HCT116 (cell line): ENCODE measurements at regions not wholly inside any gene's neighbourhood (a gene's known extent, or its start where the extent isn't known, plus 50 kb on each side); places are given as distances from the start of the nearest gene placed in this dataset.

Source experiments
- ATAC-seq: fragments of 200-7000 bp; cut with Tn5 transposase; 2 replicates; pipeline ENCODE4 v1.9.1; 2020; ENCODE audit warnings: mild to moderate bottlenecking, moderate library complexity
- BruUV-seq: library from RNA; stranded (reverse); fragments of 400-500 nt; replicated peaks from 2 replicates; lab custom pipeline; 2021; lab: Mats Ljungman, UMichigan
- CTCF ChIA-PET: fragments of 300-600 bp; sonication (Branson Sonifier 250); formaldehyde crosslinking; loops from one replicate; lab custom pipeline; 2021; ENCODE audit warnings: antibody characterized with exemption; lab: Charles Lee
- POLR2A ChIA-PET: fragments of 300-600, 350-600 bp; sonication (Branson Sonifier 250); formaldehyde crosslinking; loops from one replicate; lab custom pipeline; 2021; ENCODE audit warnings: antibody characterized with exemption; lab: Charles Lee
- RAD21 ChIA-PET, 2 experiments: fragments of 300-600 bp; sonication (Branson Sonifier 250); formaldehyde crosslinking; loops; one replicate each; lab custom pipeline; 2023; ENCODE audit warnings: low total read pairs in 2 of 2; ENCODE audit not compliant: uncharacterized antibody in 2 of 2, unreplicated experiment in 2 of 2, low non-redundant PET in 1 of 2; lab: Charles Lee
- DNase-seq: peaks from one replicate; pipeline ENCODE4 v3.0.0-alpha.2; 2010; ENCODE audit warnings: low read depth, low spot score
- H2AFZ ChIP-seq: fragments of 200-600 bp; shearing (Covaris generic), sonication (generic); 2 replicates; pipeline ENCODE4 v1.6.1; 2017; ENCODE audit warnings: low read depth, mixed run types, mixed read lengths, antibody characterized with exemption, low read length; ENCODE audit not compliant: poor library complexity, severe bottlenecking
- H3K27ac ChIP-seq: 2 replicates; pipeline ENCODE4 v1.5.1; 2012; ENCODE audit warnings: low read depth, low read length
- H3K27me3 ChIP-seq: fragments of 200-600 bp; sonication (generic); 2 replicates; pipeline ENCODE4 v1.6.1; 2016; ENCODE audit warnings: mixed run types, low read length, mixed read lengths; ENCODE audit not compliant: insufficient read depth
- H3K36me3 ChIP-seq, 2 experiments: fragments of 200-500 bp in 1 of 2; fragments of 200-600 bp in 1 of 2; sonication (Bioruptor generic) in 1 of 2; sonication (generic) in 1 of 2; 2 replicates each; pipeline versions ENCODE4 v1.5.1 to v1.6.1; 2014 to 2016; ENCODE audit warnings: low read length in 2 of 2, inconsistent platforms in 1 of 2, mixed read lengths in 1 of 2, mixed run types in 1 of 2; ENCODE audit not compliant: insufficient read depth in 2 of 2, control insufficient read depth in 1 of 2
- H3K4me1 ChIP-seq, 2 experiments: fragments of 200-600 bp in 1 of 2; sonication (generic) in 1 of 2; 2 replicates each; pipeline versions ENCODE4 v1.5.1 to v1.6.1; 2012 to 2017; ENCODE audit warnings: low read length in 2 of 2, inconsistent platforms in 1 of 2, mild to moderate bottlenecking in 1 of 2, mixed read lengths in 1 of 2, mixed run types in 1 of 2, moderate library complexity in 1 of 2; ENCODE audit not compliant: insufficient read depth in 2 of 2, control insufficient read depth in 1 of 2
- H3K4me2 ChIP-seq: fragments of 200-600 bp; sonication (generic); 2 replicates; pipeline ENCODE4 v1.6.1; 2017; ENCODE audit warnings: mixed run types, low read length, mixed read lengths
- H3K4me3 ChIP-seq, 2 experiments: fragments of 200-600 bp in 1 of 2; sonication (generic) in 1 of 2; replicated peaks in 1 of 2; 2 replicates each; pipeline ENCODE4 v1.5.1; 2011 to 2016; ENCODE audit warnings: low read length in 2 of 2, control low read depth in 1 of 2, low read depth in 1 of 2, mild to moderate bottlenecking in 1 of 2, mixed read lengths in 1 of 2, mixed run types in 1 of 2
- H3K79me2 ChIP-seq: fragments of 200-600 bp; sonication (generic); 2 replicates; pipeline ENCODE4 v1.6.1; 2017; ENCODE audit warnings: mild to moderate bottlenecking, mixed run types, low read length, moderate library complexity, mixed read lengths; ENCODE audit not compliant: insufficient read depth
- H3K9ac ChIP-seq: fragments of 200-600 bp; sonication (generic); 2 replicates; pipeline ENCODE4 v1.6.1; 2016; ENCODE audit warnings: low read length, mixed read lengths
- H3K9me2 ChIP-seq: fragments of 200-600 bp; sonication (generic), shearing (Covaris generic); 2 replicates; pipeline ENCODE4 v1.6.1; 2017; ENCODE audit warnings: mixed run types, mild to moderate bottlenecking, moderate library complexity; ENCODE audit not compliant: insufficient read depth
- H3K9me3 ChIP-seq, 2 experiments: fragments of 200-500 bp in 1 of 2; fragments of 200-600 bp in 1 of 2; sonication (Bioruptor generic) in 1 of 2; sonication (generic) in 1 of 2; 2 replicates each; pipeline ENCODE4 v1.6.1; 2014 to 2017; ENCODE audit warnings: low read length in 2 of 2, mixed read lengths in 2 of 2, inconsistent platforms in 1 of 2, low read depth in 1 of 2, mild to moderate bottlenecking in 1 of 2, mixed run types in 1 of 2, moderate library complexity in 1 of 2; ENCODE audit not compliant: control insufficient read depth in 1 of 2, insufficient read depth in 1 of 2
- H4K20me1 ChIP-seq: fragments of 200-600 bp; sonication (generic), shearing (Covaris generic); 2 replicates; pipeline ENCODE4 v1.6.1; 2017; ENCODE audit warnings: mixed run types, mild to moderate bottlenecking, moderate library complexity; ENCODE audit not compliant: insufficient read depth
- JUND ChIP-seq: IDR thresholded peaks from 2 replicates; pipeline ENCODE4 v1.6.1; 2012
- RAD21 ChIP-seq: IDR thresholded peaks from 2 replicates; pipeline ENCODE4 v1.6.1; 2012; ENCODE audit warnings: low read depth, mild to moderate bottlenecking
- SP1 ChIP-seq: IDR thresholded peaks from 2 replicates; pipeline ENCODE4 v1.6.1; 2012; ENCODE audit warnings: low read depth
- SRF ChIP-seq: IDR thresholded peaks from 2 replicates; pipeline ENCODE4 v1.6.1; 2012; ENCODE audit warnings: low read depth
- ZNF274 ChIP-seq: fragments of 200-500 bp; sonication (Bioruptor generic); IDR thresholded peaks from 2 replicates; pipeline ENCODE4 v1.6.1; 2014; ENCODE audit warnings: mild to moderate bottlenecking, low read depth, low read length, inconsistent platforms
- intact Hi-C: fragments of 100-400 bp; cut with micrococcal nuclease; formaldehyde crosslinking; loops from 2 replicates; pipeline ENCODE4 v1.10.0; 2022
- TF ChIP-seq, protein P1 (sequence below), 3 experiments: fragments of 200-600 bp in 1 of 3; sonication (generic) in 1 of 3; IDR thresholded peaks in 2 of 3; conservative IDR thresholded peaks in 1 of 3; 2 replicates each; pipeline ENCODE4 v1.5.1; 2012 to 2017; ENCODE audit warnings: low read depth in 2 of 3, low read length in 2 of 3, antibody characterized with exemption in 1 of 3, borderline replicate concordance in 1 of 3, control low read depth in 1 of 3, mild to moderate bottlenecking in 1 of 3, mixed read lengths in 1 of 3, mixed run types in 1 of 3, moderate library complexity in 1 of 3; ENCODE audit not compliant: insufficient read depth in 1 of 3
- TF ChIP-seq, protein P2 (sequence below): IDR thresholded peaks from 2 replicates; pipeline ENCODE4 v1.6.1; 2011; ENCODE audit warnings: mild to moderate bottlenecking, low read length, moderate library complexity; ENCODE audit not compliant: insufficient replicate concordance; ENCODE audit errors: extremely low read depth

DNA sequence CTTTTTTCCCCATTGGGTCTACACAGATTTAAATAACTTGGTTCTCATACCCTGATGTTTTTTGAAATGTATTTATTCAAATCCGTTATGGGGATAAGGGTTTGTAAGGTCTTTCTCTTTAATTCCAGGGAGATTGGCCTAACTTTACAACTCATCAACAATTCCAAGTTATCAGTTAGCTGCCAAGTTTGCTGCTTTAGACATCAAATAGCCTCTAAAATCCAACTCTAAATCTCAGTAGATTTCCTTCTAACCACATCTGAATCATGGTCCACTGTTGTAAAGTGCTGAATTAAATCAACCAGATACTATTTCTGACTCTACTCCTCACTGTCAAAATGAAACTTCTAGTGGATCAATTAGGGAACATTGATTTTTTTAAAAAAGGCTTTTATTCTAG, 364.1 kb upstream of the E2F7 start:
- Histone ChIP-seq H3K4me1 (no peaks in the 10 kb centered on the region), H3K27ac (no peak overlapping the region), H3K27me3 (no peaks in the 10 kb centered on the region), H3K9me2 (no peaks in the 10 kb centered on the region), H3K4me2 (no peak overlapping the region), H3K36me3 (no peaks in the 10 kb centered on the region), H3K9ac (no peak overlapping the region), H3K4me3 (no peak overlapping the region), H3K79me2 (no peaks in the 10 kb centered on the region), H4K20me1 (no peaks in the 10 kb centered on the region), H2AFZ (no peak overlapping the region), H3K9me3 (no peaks in the 10 kb centered on the region)
- intact Hi-C loops = no loop called here
- BruUV-seq = no TSS peak
- ATAC-seq (no peak), DNase-seq (no peak)
- ChIA-PET CTCF (no interaction called here), POLR2A (no interaction called here), RAD21 (no interaction called here)
- TF ChIP-seq SRF = no peak
- TF ChIP-seq SP1 = no peak
- no peak for TF ChIP-seq RAD21
- TF ChIP-seq, protein P1, sequence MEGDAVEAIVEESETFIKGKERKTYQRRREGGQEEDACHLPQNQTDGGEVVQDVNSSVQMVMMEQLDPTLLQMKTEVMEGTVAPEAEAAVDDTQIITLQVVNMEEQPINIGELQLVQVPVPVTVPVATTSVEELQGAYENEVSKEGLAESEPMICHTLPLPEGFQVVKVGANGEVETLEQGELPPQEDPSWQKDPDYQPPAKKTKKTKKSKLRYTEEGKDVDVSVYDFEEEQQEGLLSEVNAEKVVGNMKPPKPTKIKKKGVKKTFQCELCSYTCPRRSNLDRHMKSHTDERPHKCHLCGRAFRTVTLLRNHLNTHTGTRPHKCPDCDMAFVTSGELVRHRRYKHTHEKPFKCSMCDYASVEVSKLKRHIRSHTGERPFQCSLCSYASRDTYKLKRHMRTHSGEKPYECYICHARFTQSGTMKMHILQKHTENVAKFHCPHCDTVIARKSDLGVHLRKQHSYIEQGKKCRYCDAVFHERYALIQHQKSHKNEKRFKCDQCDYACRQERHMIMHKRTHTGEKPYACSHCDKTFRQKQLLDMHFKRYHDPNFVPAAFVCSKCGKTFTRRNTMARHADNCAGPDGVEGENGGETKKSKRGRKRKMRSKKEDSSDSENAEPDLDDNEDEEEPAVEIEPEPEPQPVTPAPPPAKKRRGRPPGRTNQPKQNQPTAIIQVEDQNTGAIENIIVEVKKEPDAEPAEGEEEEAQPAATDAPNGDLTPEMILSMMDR (IDR thresholded peaks at IDR 0.05 in 2 of 3, conservative IDR thresholded peaks at IDR 0.05 in 1 of 3; ENCODE audit: borderline replicate concordance in 1 of 3, insufficient read depth in 1 of 3, low read depth in 2 of 3, low read length in 2 of 3) = no peak
- TF ChIP-seq, protein P2, sequence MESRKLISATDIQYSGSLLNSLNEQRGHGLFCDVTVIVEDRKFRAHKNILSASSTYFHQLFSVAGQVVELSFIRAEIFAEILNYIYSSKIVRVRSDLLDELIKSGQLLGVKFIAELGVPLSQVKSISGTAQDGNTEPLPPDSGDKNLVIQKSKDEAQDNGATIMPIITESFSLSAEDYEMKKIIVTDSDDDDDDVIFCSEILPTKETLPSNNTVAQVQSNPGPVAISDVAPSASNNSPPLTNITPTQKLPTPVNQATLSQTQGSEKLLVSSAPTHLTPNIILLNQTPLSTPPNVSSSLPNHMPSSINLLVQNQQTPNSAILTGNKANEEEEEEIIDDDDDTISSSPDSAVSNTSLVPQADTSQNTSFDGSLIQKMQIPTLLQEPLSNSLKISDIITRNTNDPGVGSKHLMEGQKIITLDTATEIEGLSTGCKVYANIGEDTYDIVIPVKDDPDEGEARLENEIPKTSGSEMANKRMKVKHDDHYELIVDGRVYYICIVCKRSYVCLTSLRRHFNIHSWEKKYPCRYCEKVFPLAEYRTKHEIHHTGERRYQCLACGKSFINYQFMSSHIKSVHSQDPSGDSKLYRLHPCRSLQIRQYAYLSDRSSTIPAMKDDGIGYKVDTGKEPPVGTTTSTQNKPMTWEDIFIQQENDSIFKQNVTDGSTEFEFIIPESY = no peak
- no peak for TF ChIP-seq ZNF274
- no peak for TF ChIP-seq JUND
